OCI-LY1 (cell line): ENCODE measurements at regions not wholly inside any gene's neighbourhood (a gene's known extent, or its start where the extent isn't known, plus 50 kb on each side); places are given as distances from the start of the nearest gene placed in this dataset.

ENCODE experiments used
- H2AFZ ChIP-seq: fragments of 200-600 bp; sonication (generic), shearing (Covaris generic); 2 replicates; pipeline ENCODE4 v1.6.0; 2014; ENCODE audit warnings: antibody characterized with exemption, mild to moderate bottlenecking, low read length
- H3F3A ChIP-seq: fragments of 200-600 bp; sonication (generic), shearing (Covaris generic); 2 replicates; pipeline ENCODE4 v1.6.0; 2014; ENCODE audit warnings: mild to moderate bottlenecking, antibody characterized with exemption, low read length, moderate library complexity; ENCODE audit not compliant: insufficient read depth
- H3K27ac ChIP-seq: fragments of 200-600 bp; sonication (generic); 2 replicates; pipeline ENCODE4 v1.5.1; 2014; ENCODE audit warnings: low read length, mixed run types, mild to moderate bottlenecking, low read depth; ENCODE audit not compliant: poor library complexity, severe bottlenecking
- H3K27me3 ChIP-seq: fragments of 200-600 bp; sonication (generic); 2 replicates; pipeline ENCODE4 v1.6.0; 2014; ENCODE audit warnings: antibody characterized with exemption, mild to moderate bottlenecking, low read length, moderate library complexity; ENCODE audit not compliant: insufficient read depth
- H3K36me3 ChIP-seq: fragments of 200-600 bp; sonication (generic); 2 replicates; pipeline ENCODE4 v1.6.1; 2014; ENCODE audit warnings: mild to moderate bottlenecking, antibody characterized with exemption, low read length, moderate library complexity, mixed read lengths; ENCODE audit not compliant: insufficient read depth
- H3K4me1 ChIP-seq: fragments of 200-600 bp; sonication (generic); 2 replicates; pipeline ENCODE4 v1.5.1; 2014; ENCODE audit warnings: mild to moderate bottlenecking, low read length, moderate library complexity; ENCODE audit not compliant: insufficient read depth, severe bottlenecking
- H3K4me2 ChIP-seq: fragments of 200-600 bp; sonication (generic), shearing (Covaris generic); 2 replicates; pipeline ENCODE4 v1.6.1; 2014; ENCODE audit warnings: low read length
- H3K4me3 ChIP-seq: fragments of 200-600 bp; sonication (generic); 2 replicates; pipeline ENCODE4 v1.5.1; 2014; ENCODE audit warnings: low read length, low read depth, mild to moderate bottlenecking, mixed read lengths; ENCODE audit not compliant: poor library complexity, severe bottlenecking
- H3K79me2 ChIP-seq: fragments of 200-600 bp; shearing (Covaris generic); 2 replicates; pipeline ENCODE4 v1.6.1; 2016; ENCODE audit warnings: mixed run types, low read length, mixed read lengths; ENCODE audit not compliant: insufficient read depth
- H3K9ac ChIP-seq: fragments of 200-600 bp; sonication (generic), shearing (Covaris generic); 2 replicates; pipeline ENCODE4 v1.6.1; 2014; ENCODE audit warnings: mild to moderate bottlenecking, low read length, mixed read lengths
- H3K9me2 ChIP-seq: fragments of 200-600 bp; sonication (generic), shearing (Covaris generic); 2 replicates; pipeline ENCODE4 v1.6.1; 2014; ENCODE audit warnings: low read depth, mild to moderate bottlenecking, low read length, mixed read lengths
- H3K9me3 ChIP-seq: fragments of 200-600 bp; shearing (Covaris generic); 2 replicates; pipeline ENCODE4 v1.6.1; 2014; ENCODE audit warnings: low read length, mixed read lengths
- H4K20me1 ChIP-seq: fragments of 200-600 bp; sonication (generic), shearing (Covaris generic); 2 replicates; pipeline ENCODE4 v1.6.0; 2016; ENCODE audit warnings: mild to moderate bottlenecking, low read length; ENCODE audit not compliant: insufficient read depth
- CTCF ChIP-seq: fragments of 200-600 bp; sonication (generic), shearing (Covaris generic); IDR thresholded peaks from 2 replicates; pipeline ENCODE4 v1.5.1; 2017; ENCODE audit warnings: mild to moderate bottlenecking, antibody characterized with exemption, low read length, moderate library complexity, mixed read lengths
- EZH2 ChIP-seq: fragments of 200-600 bp; sonication (generic), shearing (Covaris generic); IDR thresholded peaks from 2 replicates; pipeline ENCODE4 v1.8.0; 2017; ENCODE audit warnings: borderline replicate concordance, mixed run types, mild to moderate bottlenecking, antibody characterized with exemption, low read length, moderate library complexity, mixed read lengths

DNA sequence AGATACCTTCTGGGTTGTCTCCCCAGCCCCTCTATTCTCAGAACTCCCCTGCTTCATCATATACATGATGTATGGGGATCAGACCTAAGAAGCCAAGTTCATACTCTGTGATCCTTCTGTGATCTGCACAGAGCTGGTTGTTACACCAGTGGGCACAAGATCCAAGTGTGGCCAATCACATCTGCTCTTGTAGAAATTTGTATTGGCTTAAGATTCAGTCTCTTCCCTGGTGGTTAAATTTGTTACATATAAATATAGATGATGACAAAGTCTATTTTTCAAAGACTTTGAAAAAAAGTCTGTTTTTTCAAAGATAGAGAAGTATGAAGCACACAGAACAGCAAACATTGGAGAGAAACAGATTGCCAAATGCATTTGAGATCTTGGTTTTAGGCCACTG lies 135.8 kb upstream of the FGGY start:
- Histone ChIP-seq H3K4me3 (no peak overlapping the region), H3K79me2 (no peaks in the 10 kb centered on the region), H3K4me2 (no peak overlapping the region), H3K9me3 (peaks cover 5% of the 10 kb centered on the region; the same call in 1 of the 2 replicates), H3F3A (no peaks in the 10 kb centered on the region), H3K27ac (no peak overlapping the region), H3K4me1 (no peaks in the 10 kb centered on the region), H3K27me3 (no peaks in the 10 kb centered on the region), H3K9ac (no peak overlapping the region), H3K9me2 (no peaks in the 10 kb centered on the region), H4K20me1 (no peaks in the 10 kb centered on the region), H2AFZ (no peak overlapping the region), H3K36me3 (no peaks in the 10 kb centered on the region)
- TF ChIP-seq EZH2 (no peak), CTCF (no peak)

DNA sequence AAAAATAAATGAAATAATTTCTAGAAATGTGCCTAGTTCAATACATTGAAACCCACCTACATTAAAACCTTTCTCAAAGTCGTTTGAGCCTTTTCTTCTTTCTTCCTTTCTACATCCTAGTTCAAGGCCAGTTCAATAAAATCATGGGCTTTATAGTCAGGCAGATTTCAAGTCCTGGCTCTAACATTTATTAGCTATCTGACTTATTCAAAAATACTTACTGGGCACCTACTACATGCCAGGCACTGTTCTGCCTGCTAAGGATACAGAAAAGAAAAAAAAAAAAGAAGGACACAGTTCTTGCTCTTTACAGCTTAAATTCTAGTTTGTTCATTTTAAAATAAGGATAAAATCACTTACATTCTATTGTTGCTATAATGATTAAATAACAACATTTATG lies 134.2 kb upstream of the FGGY start:
- H3K9me2 ChIP-seq, result no peaks in the 10 kb centered on the region
- H3K4me3 ChIP-seq, result no peak overlapping the region
- no peak overlapping the region for H2AFZ ChIP-seq
- H4K20me1 ChIP-seq, result no peaks in the 10 kb centered on the region
- no peak overlapping the region for H3K9ac ChIP-seq
- H3K27ac ChIP-seq, result no peak overlapping the region
- H3K79me2 ChIP-seq, result no peaks in the 10 kb centered on the region
- no peak overlapping the region for H3K4me2 ChIP-seq
- no peaks in the 10 kb centered on the region for H3K27me3 ChIP-seq
- H3K36me3 ChIP-seq, result no peaks in the 10 kb centered on the region
- H3K9me3 ChIP-seq, result peaks cover 5% of the 10 kb centered on the region; the same call in 1 of the 2 replicates
- TF ChIP-seq CTCF (no peak), EZH2 (no peak)
- H3K4me1 ChIP-seq, result no peaks in the 10 kb centered on the region
- H3F3A ChIP-seq, result no peaks in the 10 kb centered on the region

DNA sequence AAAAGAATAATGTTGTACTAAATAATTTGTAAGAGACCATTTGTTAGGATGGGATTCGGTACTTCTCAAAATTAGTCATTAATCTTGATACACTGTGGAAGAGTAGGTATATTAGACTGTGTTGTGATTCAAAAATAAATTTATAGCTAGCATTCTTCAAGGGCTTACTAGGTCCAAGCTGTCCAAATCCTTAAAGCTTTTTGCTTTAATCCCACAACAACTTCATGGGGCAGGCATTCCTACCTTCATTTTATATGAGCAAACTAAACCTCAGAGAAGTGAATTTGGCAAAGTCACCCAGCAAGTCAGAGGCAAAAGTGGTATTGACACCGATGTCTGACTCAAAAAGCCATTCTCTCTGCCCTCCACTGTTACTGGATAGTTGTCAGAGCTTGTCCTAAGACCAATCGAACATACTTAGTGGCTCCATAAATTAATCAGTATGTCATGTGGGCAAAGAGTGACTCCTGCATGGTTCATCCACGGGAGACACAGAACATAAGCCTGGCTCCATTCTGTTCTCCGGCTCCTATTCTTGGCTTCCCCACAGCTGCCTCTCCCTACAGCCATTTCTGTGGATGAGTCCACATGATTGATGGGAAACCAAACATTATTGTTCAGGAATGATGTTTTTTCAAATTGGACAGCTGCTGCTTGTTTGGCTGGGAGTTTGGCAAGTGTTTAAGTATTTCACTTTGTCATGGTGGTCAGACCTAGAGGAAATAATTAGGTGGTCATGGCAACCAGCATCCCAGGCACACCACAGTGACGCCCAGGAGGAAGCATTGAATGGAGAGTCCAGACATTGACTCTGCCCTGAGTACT lies 133.4 kb upstream of the FGGY start:
- no peaks in the 10 kb centered on the region for H3K27me3 ChIP-seq
- H3F3A ChIP-seq, result no peaks in the 10 kb centered on the region
- H4K20me1 ChIP-seq, result no peaks in the 10 kb centered on the region
- no peak overlapping the region for H3K9ac ChIP-seq
- no peaks in the 10 kb centered on the region for H3K79me2 ChIP-seq
- peaks cover 5% of the 10 kb centered on the region; the same call in 1 of the 2 replicates for H3K9me3 ChIP-seq
- H3K9me2 ChIP-seq, result no peaks in the 10 kb centered on the region
- H3K4me2 ChIP-seq, result no peak overlapping the region
- TF ChIP-seq CTCF (no peak), EZH2 (no peak)
- H3K4me1 ChIP-seq, result no peaks in the 10 kb centered on the region
- no peak overlapping the region for H3K4me3 ChIP-seq
- H2AFZ ChIP-seq, result no peak overlapping the region
- no peak overlapping the region for H3K27ac ChIP-seq
- no peaks in the 10 kb centered on the region for H3K36me3 ChIP-seq
